HEK293 (cell line): ENCODE measurements at regions not wholly inside any gene's neighbourhood (a gene's known extent, or its start where the extent isn't known, plus 50 kb on each side); places are given as distances from the start of the nearest gene placed in this dataset.

Experiments used
- CTCF ChIP-seq: fragments of 450-650 bp; formaldehyde crosslinking; IDR thresholded peaks from 2 replicates; pipeline ENCODE4 v1.5.1; 2016; ENCODE audit warnings: missing biosample characterization, missing genetic modification characterization
- ZNF274 ChIP-seq, 2 experiments: fragments of 200-500 bp in 1 of 2; fragments of 450-650 bp in 1 of 2; sonication (Bioruptor generic) in 1 of 2; formaldehyde crosslinking in 1 of 2; IDR thresholded peaks; 2 replicates each; pipeline versions ENCODE4 v1.5.1 to v1.6.1; 2014 to 2016; ENCODE audit warnings: borderline replicate concordance in 1 of 2, inconsistent platforms in 1 of 2, low read length in 1 of 2, missing biosample characterization in 1 of 2, missing genetic modification characterization in 1 of 2
- ZNF518A ChIP-seq: fragments of 450-650 bp; formaldehyde crosslinking; conservative IDR thresholded peaks from 2 replicates; pipeline ENCODE4 v1.5.1; 2016; ENCODE audit warnings: low read depth, missing biosample characterization, missing genetic modification characterization
- ZNF558 ChIP-seq: fragments of 450-650 bp; formaldehyde crosslinking; IDR thresholded peaks from 2 replicates; pipeline ENCODE4 v1.5.1; 2016; ENCODE audit warnings: missing biosample characterization, missing genetic modification characterization
- ZNF561 ChIP-seq: fragments of 450-650 bp; IDR thresholded peaks from 2 replicates; pipeline ENCODE4 v1.5.1; 2018; ENCODE audit warnings: missing biosample characterization, missing genetic modification characterization, borderline replicate concordance
- ZNF704 ChIP-seq: fragments of 450-650 bp; formaldehyde crosslinking; IDR thresholded peaks from 2 replicates; pipeline ENCODE4 v1.5.1; 2016; ENCODE audit warnings: missing biosample characterization, missing genetic modification characterization
- ZNF768 ChIP-seq: fragments of 450-650 bp; formaldehyde crosslinking; IDR thresholded peaks from 2 replicates; pipeline ENCODE4 v1.5.1; 2018; ENCODE audit warnings: missing biosample characterization, mild to moderate bottlenecking, missing genetic modification characterization
- TF ChIP-seq, protein P1 (sequence below): fragments of 450-650 bp; formaldehyde crosslinking; IDR thresholded peaks from 2 replicates; pipeline ENCODE4 v1.5.1; 2016; ENCODE audit warnings: missing biosample characterization, missing genetic modification characterization
- TF ChIP-seq, protein P2 (sequence below): fragments of 450-650 bp; formaldehyde crosslinking; IDR thresholded peaks from 2 replicates; pipeline ENCODE4 v1.5.1; 2016; ENCODE audit warnings: missing biosample characterization, missing genetic modification characterization, low read depth

GRCh38 chr4:71235311-71236201, 103.3 kb upstream of the SLC4A4 start:
- no peak for TF ChIP-seq CTCF
- TF ChIP-seq ZNF558 = no peak
- TF ChIP-seq, protein P1, sequence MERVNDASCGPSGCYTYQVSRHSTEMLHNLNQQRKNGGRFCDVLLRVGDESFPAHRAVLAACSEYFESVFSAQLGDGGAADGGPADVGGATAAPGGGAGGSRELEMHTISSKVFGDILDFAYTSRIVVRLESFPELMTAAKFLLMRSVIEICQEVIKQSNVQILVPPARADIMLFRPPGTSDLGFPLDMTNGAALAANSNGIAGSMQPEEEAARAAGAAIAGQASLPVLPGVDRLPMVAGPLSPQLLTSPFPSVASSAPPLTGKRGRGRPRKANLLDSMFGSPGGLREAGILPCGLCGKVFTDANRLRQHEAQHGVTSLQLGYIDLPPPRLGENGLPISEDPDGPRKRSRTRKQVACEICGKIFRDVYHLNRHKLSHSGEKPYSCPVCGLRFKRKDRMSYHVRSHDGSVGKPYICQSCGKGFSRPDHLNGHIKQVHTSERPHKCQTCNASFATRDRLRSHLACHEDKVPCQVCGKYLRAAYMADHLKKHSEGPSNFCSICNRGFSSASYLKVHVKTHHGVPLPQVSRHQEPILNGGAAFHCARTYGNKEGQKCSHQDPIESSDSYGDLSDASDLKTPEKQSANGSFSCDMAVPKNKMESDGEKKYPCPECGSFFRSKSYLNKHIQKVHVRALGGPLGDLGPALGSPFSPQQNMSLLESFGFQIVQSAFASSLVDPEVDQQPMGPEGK (tag by site-specific recombination) = no peak
- no peak for TF ChIP-seq ZNF768 (tag by site-specific recombination)
- no peak for TF ChIP-seq ZNF518A (tag by site-specific recombination)
- TF ChIP-seq ZNF274 (IDR thresholded peaks at IDR 0.05; ENCODE audit: low read length) = no peak
- TF ChIP-seq ZNF274 (tag by site-specific recombination; IDR thresholded peaks at IDR 0.05; ENCODE audit: borderline replicate concordance) = no peak
- no peak for TF ChIP-seq ZNF704 (tag by site-specific recombination)
- no peak for TF ChIP-seq ZNF561 (tag by site-specific recombination)
- TF ChIP-seq, protein P2, sequence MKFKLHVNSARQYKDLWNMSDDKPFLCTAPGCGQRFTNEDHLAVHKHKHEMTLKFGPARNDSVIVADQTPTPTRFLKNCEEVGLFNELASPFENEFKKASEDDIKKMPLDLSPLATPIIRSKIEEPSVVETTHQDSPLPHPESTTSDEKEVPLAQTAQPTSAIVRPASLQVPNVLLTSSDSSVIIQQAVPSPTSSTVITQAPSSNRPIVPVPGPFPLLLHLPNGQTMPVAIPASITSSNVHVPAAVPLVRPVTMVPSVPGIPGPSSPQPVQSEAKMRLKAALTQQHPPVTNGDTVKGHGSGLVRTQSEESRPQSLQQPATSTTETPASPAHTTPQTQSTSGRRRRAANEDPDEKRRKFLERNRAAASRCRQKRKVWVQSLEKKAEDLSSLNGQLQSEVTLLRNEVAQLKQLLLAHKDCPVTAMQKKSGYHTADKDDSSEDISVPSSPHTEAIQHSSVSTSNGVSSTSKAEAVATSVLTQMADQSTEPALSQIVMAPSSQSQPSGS = no peak
